Fibroblast of lung (primary cell): ENCODE measurements at regions not wholly inside any gene's neighbourhood (a gene's known extent, or its start where the extent isn't known, plus 50 kb on each side); places are given as distances from the start of the nearest gene placed in this dataset.

ENCODE experiments used
- DNase-seq, 2 donors: peaks; one replicate each; pipeline versions ENCODE4 v3.0.0 to v3.0.0-alpha.2; 2010; ENCODE audit warnings: low read depth in 2 of 2
- H2AFZ ChIP-seq: 2 replicates; pipeline ENCODE4 v1.5.1; 2012; ENCODE audit warnings: low read length, control low read depth, inconsistent platforms
- H3K27ac ChIP-seq: 2 replicates; pipeline ENCODE4 v1.5.1; 2011; ENCODE audit warnings: low read length, control low read depth; ENCODE audit not compliant: insufficient read depth
- H3K27me3 ChIP-seq: 2 replicates; pipeline ENCODE4 v1.5.1; 2011; ENCODE audit warnings: mild to moderate bottlenecking, low read length; ENCODE audit not compliant: control insufficient read depth, insufficient read depth
- H3K36me3 ChIP-seq: 2 replicates; pipeline ENCODE4 v1.5.1; 2011; ENCODE audit warnings: low read length; ENCODE audit not compliant: control insufficient read depth, insufficient read depth
- H3K4me1 ChIP-seq: 2 replicates; pipeline ENCODE4 v1.5.1; 2011; ENCODE audit warnings: low read length; ENCODE audit not compliant: control insufficient read depth, insufficient read depth; ENCODE audit errors: extremely low read depth
- H3K4me2 ChIP-seq: 2 replicates; pipeline ENCODE4 v1.5.1; 2011; ENCODE audit warnings: low read length, control low read depth; ENCODE audit not compliant: insufficient read depth; ENCODE audit errors: extremely low read depth
- H3K4me3 ChIP-seq, 4 experiments: fragments of 200-600 bp in 1 of 4; sonication (generic) in 1 of 4; replicated peaks in 1 of 4; 2 replicates each; pipeline ENCODE4 v1.5.1; 2011 to 2016; ENCODE audit warnings: low read length in 4 of 4, low read depth in 3 of 4, mild to moderate bottlenecking in 3 of 4, control low read depth in 2 of 4, inconsistent platforms in 1 of 4, mixed read lengths in 1 of 4; ENCODE audit not compliant: insufficient read depth in 1 of 4; ENCODE audit errors: control extremely low read depth in 1 of 4
- H3K79me2 ChIP-seq: 2 replicates; pipeline ENCODE4 v1.5.1; 2012; ENCODE audit warnings: mild to moderate bottlenecking, low read length, inconsistent platforms; ENCODE audit not compliant: control insufficient read depth, insufficient read depth
- H3K9ac ChIP-seq: 2 replicates; pipeline ENCODE4 v1.5.1; 2011; ENCODE audit warnings: mild to moderate bottlenecking, low read length, control low read depth; ENCODE audit not compliant: insufficient read depth
- H3K9me3 ChIP-seq: 2 replicates; pipeline ENCODE4 v1.5.1; 2012; ENCODE audit warnings: low read depth, low read length; ENCODE audit not compliant: control insufficient read depth, insufficient read depth
- H4K20me1 ChIP-seq: 2 replicates; pipeline ENCODE4 v1.5.1; 2011; ENCODE audit warnings: low read length; ENCODE audit not compliant: control insufficient read depth, insufficient read depth; ENCODE audit errors: extremely low read depth
- CTCF ChIP-seq, 2 donors: IDR thresholded peaks in 1 of 2; conservative IDR thresholded peaks in 1 of 2; 1 replicate in 1 of 2; 2 replicates in 1 of 2; pipeline ENCODE4 v1.5.1; 2011 to 2012; ENCODE audit warnings: low read length in 2 of 2, control low read depth in 1 of 2, inconsistent platforms in 1 of 2, low read depth in 1 of 2, mild to moderate bottlenecking in 1 of 2
- EZH2 ChIP-seq: IDR thresholded peaks from 2 replicates; pipeline ENCODE4 v1.5.1; 2012; ENCODE audit warnings: low read length, control low read depth, mild to moderate bottlenecking; ENCODE audit errors: missing control alignments

GRCh38 chr4:74598611-74599325, 153.8 kb downstream of the AREG start:
- no peaks in the 10 kb centered on the region for H3K36me3 ChIP-seq

GRCh38 chr4:74603186-74603585, 158.2 kb downstream of the AREG start:
- Histone ChIP-seq H3K27me3 (no peaks in the 10 kb centered on the region), H3K4me1 (no peaks in the 10 kb centered on the region), H3K9me3 (no peaks in the 10 kb centered on the region), H3K9ac (no peak overlapping the region), H3K4me3 (no peak overlapping the region), H3K4me2 (no peak overlapping the region), H3K79me2 (no peaks in the 10 kb centered on the region), H2AFZ (no peak overlapping the region), H4K20me1 (no peaks in the 10 kb centered on the region), H3K27ac (no peak overlapping the region), H3K36me3 (no peaks in the 10 kb centered on the region)
- DNase-seq = no peak
- no peak for TF ChIP-seq EZH2
- TF ChIP-seq CTCF (conservative IDR thresholded peaks at IDR 0.05 in 1 of 2, IDR thresholded peaks at IDR 0.05 in 1 of 2; ENCODE audit: low read depth in 1 of 2, low read length in 2 of 2) = no peak

More at GRCh38 chr4:74598611-74599325, 153.8 kb downstream of the AREG start:
- Histone ChIP-seq H3K4me1 (no peaks in the 10 kb centered on the region), H3K4me3 (no peak overlapping the region), H2AFZ (no peak overlapping the region), H3K27me3 (no peaks in the 10 kb centered on the region), H4K20me1 (no peaks in the 10 kb centered on the region), H3K79me2 (no peaks in the 10 kb centered on the region), H3K27ac (no peak overlapping the region), H3K9me3 (no peaks in the 10 kb centered on the region), H3K9ac (no peak overlapping the region), H3K4me2 (no peak overlapping the region)
- peak in 1 of 2 donors; percentile 17 for DNase-seq
- no peak for TF ChIP-seq EZH2
- TF ChIP-seq CTCF (conservative IDR thresholded peaks at IDR 0.05 in 1 of 2, IDR thresholded peaks at IDR 0.05 in 1 of 2; ENCODE audit: low read depth in 1 of 2, low read length in 2 of 2) = no peak

- DNase-seq = peak in 1 of 2 donors; percentile 67
- Histone ChIP-seq H3K9me3 (no peaks in the 10 kb centered on the region), H4K20me1 (no peaks in the 10 kb centered on the region), H3K36me3 (no peaks in the 10 kb centered on the region), H2AFZ (no peak overlapping the region), H3K27me3 (no peaks in the 10 kb centered on the region), H3K4me1 (no peaks in the 10 kb centered on the region), H3K4me3 (no peak overlapping the region), H3K4me2 (no peak overlapping the region), H3K79me2 (no peaks in the 10 kb centered on the region), H3K9ac (no peak overlapping the region), H3K27ac (no peak overlapping the region)
- no peak for TF ChIP-seq CTCF (conservative IDR thresholded peaks at IDR 0.05 in 1 of 2, IDR thresholded peaks at IDR 0.05 in 1 of 2; ENCODE audit: low read depth in 1 of 2, low read length in 2 of 2)
- no peak for TF ChIP-seq EZH2
These were observed 163.4 kb downstream of the AREG start for GRCh38 chr4:74608151-74608949.
